MM.1S (cell line): ENCODE measurements at regions not wholly inside any gene's neighbourhood (a gene's known extent, or its start where the extent isn't known, plus 50 kb on each side); places are given as distances from the start of the nearest gene placed in this dataset.

ENCODE experiments used
- CTCF ChIP-seq: fragments of 300-600 bp; sonication (generic); IDR thresholded peaks from 2 replicates; pipeline ENCODE4 v1.5.1; 2016; ENCODE audit warnings: antibody characterized with exemption, low read length, mixed read lengths
- EZH2 ChIP-seq: fragments of 300-600 bp; sonication (generic); optimal IDR thresholded peaks from 2 replicates; pipeline ENCODE3; 2017; ENCODE audit warnings: low read depth, mild to moderate bottlenecking, antibody characterized with exemption, low read length, mixed read lengths
- EZH2phosphoT487 ChIP-seq: fragments of 300-600 bp; sonication (generic); IDR thresholded peaks from 2 replicates; pipeline ENCODE4 v1.6.1; 2018; ENCODE audit warnings: antibody characterized with exemption, low read length

- TF ChIP-seq CTCF (no peak), EZH2phosphoT487 (no peak), EZH2 (no peak)
Measured at GRCh38 chr1:96357141-96357765, 364.3 kb upstream of the PTBP2 start.
